ENCODE measurements at regions not wholly inside any gene's neighbourhood (a gene's known extent, or its start where the extent isn't known, plus 50 kb on each side); places are given as distances from the start of the nearest gene placed in this dataset.

DNA sequence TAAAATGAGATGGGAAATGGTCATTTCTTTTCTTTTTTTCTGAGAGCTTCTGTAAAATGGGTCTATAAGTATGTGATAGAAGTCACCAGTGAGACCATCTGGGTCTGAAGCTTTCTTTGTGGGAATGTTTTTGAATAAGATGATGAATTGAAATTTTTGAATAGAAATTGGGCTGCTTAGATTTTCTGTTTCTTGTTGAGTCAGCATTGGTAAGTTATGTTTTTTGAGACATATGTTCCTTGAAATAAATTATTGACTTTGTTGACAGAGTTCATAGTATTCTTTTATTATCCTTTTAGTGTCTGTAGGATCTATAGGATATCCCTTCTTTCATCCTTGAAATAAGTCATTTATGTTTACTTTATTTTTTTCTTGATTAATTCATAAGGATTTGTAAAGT is 208.1 kb downstream of the OPA1 start:
- Histone ChIP-seq H3K4me1 (ENCODE audit: control insufficient read depth, extremely low read depth, insufficient read depth, low read length) (peaks cover 6% of the 10 kb centered on the region), H3K9me1 (ENCODE audit: control insufficient read depth, extremely low read depth, insufficient read depth, low read length) (no peaks in the 10 kb centered on the region), H3K27ac (ENCODE audit: control insufficient read depth, insufficient read depth, low read length) (no peak overlapping the region), H3K79me2 (ENCODE audit: control insufficient read depth, insufficient read depth, low read length) (no peaks in the 10 kb centered on the region), H4K20me1 (ENCODE audit: control insufficient read depth, extremely low read depth, insufficient read depth, low read length) (no peaks in the 10 kb centered on the region), H3K9ac (ENCODE audit: control insufficient read depth, extremely low read depth, insufficient read depth, low read length) (no peak overlapping the region), H3K4me3 (ENCODE audit: control insufficient read depth in 2 of 3, extremely low read depth in 1 of 3, insufficient read depth in 2 of 3, low read depth in 1 of 3, low read length in 3 of 3) (no peak overlapping the region), H2AFZ (ENCODE audit: control insufficient read depth, low read length) (no peak overlapping the region), H3K9me3 (ENCODE audit: control insufficient read depth, low read depth, low read length) (no peaks in the 10 kb centered on the region), H3K27me3 (ENCODE audit: control insufficient read depth, extremely low read depth, insufficient read depth, low read length) (no peaks in the 10 kb centered on the region), H3K4me2 (ENCODE audit: control insufficient read depth, extremely low read depth, insufficient read depth, low read depth, low read length) (no peak overlapping the region), H3K36me3 (ENCODE audit: control insufficient read depth in 2 of 2, extremely low read depth in 1 of 2, insufficient read depth in 2 of 2, low read length in 2 of 2) (no peaks in the 10 kb centered on the region)
- no peak for FAIRE-seq
- TF ChIP-seq, protein P1, sequence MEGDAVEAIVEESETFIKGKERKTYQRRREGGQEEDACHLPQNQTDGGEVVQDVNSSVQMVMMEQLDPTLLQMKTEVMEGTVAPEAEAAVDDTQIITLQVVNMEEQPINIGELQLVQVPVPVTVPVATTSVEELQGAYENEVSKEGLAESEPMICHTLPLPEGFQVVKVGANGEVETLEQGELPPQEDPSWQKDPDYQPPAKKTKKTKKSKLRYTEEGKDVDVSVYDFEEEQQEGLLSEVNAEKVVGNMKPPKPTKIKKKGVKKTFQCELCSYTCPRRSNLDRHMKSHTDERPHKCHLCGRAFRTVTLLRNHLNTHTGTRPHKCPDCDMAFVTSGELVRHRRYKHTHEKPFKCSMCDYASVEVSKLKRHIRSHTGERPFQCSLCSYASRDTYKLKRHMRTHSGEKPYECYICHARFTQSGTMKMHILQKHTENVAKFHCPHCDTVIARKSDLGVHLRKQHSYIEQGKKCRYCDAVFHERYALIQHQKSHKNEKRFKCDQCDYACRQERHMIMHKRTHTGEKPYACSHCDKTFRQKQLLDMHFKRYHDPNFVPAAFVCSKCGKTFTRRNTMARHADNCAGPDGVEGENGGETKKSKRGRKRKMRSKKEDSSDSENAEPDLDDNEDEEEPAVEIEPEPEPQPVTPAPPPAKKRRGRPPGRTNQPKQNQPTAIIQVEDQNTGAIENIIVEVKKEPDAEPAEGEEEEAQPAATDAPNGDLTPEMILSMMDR (optimal IDR thresholded peaks at IDR 0.05 in 1 of 3, IDR thresholded peaks at IDR 0.05 in 1 of 3, conservative IDR thresholded peaks at IDR 0.05 in 1 of 3; ENCODE audit: extremely low read depth in 1 of 3, insufficient read depth in 2 of 3, low read length in 3 of 3), result no peak
- no peak for TF ChIP-seq EZH2 (IDR thresholded peaks at IDR 0.05; ENCODE audit: low read length)
- no peak for DNase-seq (ENCODE audit: low read depth, low spot score)
- dilution Hi-C loops (cut with MboI; ENCODE audit: extremely low pct_ligation_motif_present, low sequenced_read_pairs), result no loop called here

DNA sequence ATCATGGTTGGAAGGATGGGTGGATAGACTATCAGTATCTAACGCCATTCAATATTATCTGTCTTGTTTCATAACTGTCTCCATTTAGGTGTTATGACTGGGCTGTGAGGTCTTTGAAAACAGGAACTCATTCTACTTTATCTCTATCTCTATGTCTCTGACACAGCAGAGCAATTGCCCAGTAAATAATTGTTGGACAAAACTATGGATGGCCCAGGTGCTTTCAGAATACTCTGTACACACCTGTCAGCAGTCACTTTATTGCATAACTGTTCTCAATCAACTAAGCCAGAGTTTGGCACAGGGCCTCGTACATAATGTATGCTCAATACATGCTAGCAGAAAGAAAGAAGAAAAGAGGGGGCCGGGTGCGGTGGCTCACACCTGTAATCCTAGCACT is 210.3 kb downstream of the OPA1 start:
- no peak overlapping the region for H3K27ac ChIP-seq (ENCODE audit: control insufficient read depth, insufficient read depth, low read length)
- FAIRE-seq (no peak), DNase-seq (ENCODE audit: low read depth, low spot score) (no peak)
- no peak overlapping the region for H3K4me3 ChIP-seq (ENCODE audit: control insufficient read depth in 2 of 3, extremely low read depth in 1 of 3, insufficient read depth in 2 of 3, low read depth in 1 of 3, low read length in 3 of 3)
- peaks cover 2% of the 10 kb centered on the region for H3K27me3 ChIP-seq (ENCODE audit: control insufficient read depth, extremely low read depth, insufficient read depth, low read length)
- TF ChIP-seq EZH2 (IDR thresholded peaks at IDR 0.05; ENCODE audit: low read length), result no peak
- TF ChIP-seq, protein P1 (optimal IDR thresholded peaks at IDR 0.05 in 1 of 3, IDR thresholded peaks at IDR 0.05 in 1 of 3, conservative IDR thresholded peaks at IDR 0.05 in 1 of 3; ENCODE audit: extremely low read depth in 1 of 3, insufficient read depth in 2 of 3, low read length in 3 of 3), result no peak
- peaks cover 6% of the 10 kb centered on the region for H3K4me1 ChIP-seq (ENCODE audit: control insufficient read depth, extremely low read depth, insufficient read depth, low read length)
- H3K4me2 ChIP-seq (ENCODE audit: control insufficient read depth, extremely low read depth, insufficient read depth, low read depth, low read length), result no peak overlapping the region
- H3K36me3 ChIP-seq (ENCODE audit: control insufficient read depth in 2 of 2, extremely low read depth in 1 of 2, insufficient read depth in 2 of 2, low read length in 2 of 2), result no peaks in the 10 kb centered on the region
- H4K20me1 ChIP-seq (ENCODE audit: control insufficient read depth, extremely low read depth, insufficient read depth, low read length), result no peaks in the 10 kb centered on the region
- no peak overlapping the region for H3K9ac ChIP-seq (ENCODE audit: control insufficient read depth, extremely low read depth, insufficient read depth, low read length)
- dilution Hi-C loops (cut with MboI; ENCODE audit: extremely low pct_ligation_motif_present, low sequenced_read_pairs), result no loop called here
- no peaks in the 10 kb centered on the region for H3K9me1 ChIP-seq (ENCODE audit: control insufficient read depth, extremely low read depth, insufficient read depth, low read length)
- H3K79me2 ChIP-seq (ENCODE audit: control insufficient read depth, insufficient read depth, low read length), result no peaks in the 10 kb centered on the region
- no peak overlapping the region for H2AFZ ChIP-seq (ENCODE audit: control insufficient read depth, low read length)
- H3K9me3 ChIP-seq (ENCODE audit: control insufficient read depth, low read depth, low read length), result no peaks in the 10 kb centered on the region

Measured in keratinocyte (primary cell).